HG03108 (cell line): ENCODE measurements at regions not wholly inside any gene's neighbourhood (a gene's known extent, or its start where the extent isn't known, plus 50 kb on each side); places are given as distances from the start of the nearest gene placed in this dataset.

Experiments used
- ATAC-seq: cut with Tn5 transposase; IDR thresholded peaks from one replicate; pipeline ENCODE4 v1.9.1; 2021; ENCODE audit warnings: moderate library complexity; ENCODE audit not compliant: unreplicated experiment

GRCh38 chr17:31595076-31595475 is 203.6 kb downstream of the RAB11FIP4 start:
- ATAC-seq = no peak

GRCh38 chr17:31594416-31594815 is 202.9 kb downstream of the RAB11FIP4 start:
- ATAC-seq = no peak

GRCh38 chr17:31593806-31594205 is 202.3 kb downstream of the RAB11FIP4 start:
- no peak for ATAC-seq

- ATAC-seq = no peak
Observed at GRCh38 chr17:31591924-31592323, 200.4 kb downstream of the RAB11FIP4 start.

GRCh38 chr17:31588512-31588911 is 197.0 kb downstream of the RAB11FIP4 start:
- ATAC-seq = no peak

- no peak for ATAC-seq
Observed at GRCh38 chr17:31588034-31588433, 196.6 kb downstream of the RAB11FIP4 start.
